MCF 10A (cell line): ENCODE measurements at regions not wholly inside any gene's neighbourhood (a gene's known extent, or its start where the extent isn't known, plus 50 kb on each side); places are given as distances from the start of the nearest gene placed in this dataset.

Source experiments
- BruUV-seq: library from RNA; stranded (reverse); fragments of 400-500 nt; replicated peaks from 2 replicates; lab custom pipeline; 2021; lab: Mats Ljungman, UMichigan
- CTCF ChIA-PET: fragments of 300-600 bp; sonication (Branson Sonifier 250); formaldehyde crosslinking; extraction: SDS; loops from one replicate; lab custom pipeline; 2021; ENCODE audit warnings: antibody characterized with exemption, inconsistent platforms; lab: Yijun Ruan, JAX
- POLR2A ChIA-PET: fragments of 300-600, 350-650 bp; sonication (Branson Sonifier 250); formaldehyde crosslinking; extraction: SDS; loops from one replicate; lab custom pipeline; 2020; ENCODE audit warnings: antibody characterized with exemption, inconsistent platforms; lab: Yijun Ruan, JAX
- DNase-seq: peaks from one replicate; pipeline ENCODE4 v3.0.0-alpha.2; 2018; ENCODE audit not compliant: unreplicated experiment
- H3K27ac Mint-ChIP-seq: one replicate; pipeline ENCODE4 v1.8.0; 2022; ENCODE audit warnings: mild to moderate bottlenecking, low read depth, mixed read lengths; ENCODE audit not compliant: unreplicated experiment
- H3K27me3 Mint-ChIP-seq: one replicate; pipeline ENCODE4 v1.8.0; 2022; ENCODE audit warnings: mixed read lengths; ENCODE audit not compliant: insufficient read depth, unreplicated experiment
- H3K36me3 Mint-ChIP-seq: one replicate; pipeline ENCODE4 v1.8.0; 2022; ENCODE audit warnings: mild to moderate bottlenecking, moderate library complexity, mixed read lengths; ENCODE audit not compliant: insufficient read depth, unreplicated experiment
- H3K4me1 Mint-ChIP-seq: one replicate; pipeline ENCODE4 v1.8.0; 2022; ENCODE audit warnings: mixed read lengths; ENCODE audit not compliant: insufficient read depth, unreplicated experiment
- H3K4me3 Mint-ChIP-seq: one replicate; pipeline ENCODE4 v1.8.0; 2022; ENCODE audit warnings: mild to moderate bottlenecking, moderate library complexity, mixed read lengths; ENCODE audit not compliant: unreplicated experiment
- H3K9me3 Mint-ChIP-seq: one replicate; pipeline ENCODE4 v1.8.0; 2022; ENCODE audit warnings: mixed read lengths; ENCODE audit not compliant: unreplicated experiment
- CTCF ChIP-seq: fragments of 200-600 bp; IDR thresholded peaks from one replicate; pipeline ENCODE4 v1.8.0; 2022; ENCODE audit warnings: antibody characterized with exemption, mild to moderate bottlenecking; ENCODE audit not compliant: unreplicated experiment
- intact Hi-C: fragments of 100-400 bp; cut with micrococcal nuclease; formaldehyde crosslinking; loops from 2 replicates; pipeline ENCODE4 v1.14.1; 2022

- CTCF ChIA-PET = no interaction called here
- intact Hi-C loops = loop anchor here (5.0 to 10.0 kb wide), 2 partner anchors 95 to 252 kb away; no protein-coding TSS in a partner anchor
- no peaks in the 10 kb centered on the region for H3K27me3 Mint-ChIP-seq
Observed at GRCh38 chr17:69856946-69857345, 218.1 kb upstream of the KCNJ16 start.

DNA sequence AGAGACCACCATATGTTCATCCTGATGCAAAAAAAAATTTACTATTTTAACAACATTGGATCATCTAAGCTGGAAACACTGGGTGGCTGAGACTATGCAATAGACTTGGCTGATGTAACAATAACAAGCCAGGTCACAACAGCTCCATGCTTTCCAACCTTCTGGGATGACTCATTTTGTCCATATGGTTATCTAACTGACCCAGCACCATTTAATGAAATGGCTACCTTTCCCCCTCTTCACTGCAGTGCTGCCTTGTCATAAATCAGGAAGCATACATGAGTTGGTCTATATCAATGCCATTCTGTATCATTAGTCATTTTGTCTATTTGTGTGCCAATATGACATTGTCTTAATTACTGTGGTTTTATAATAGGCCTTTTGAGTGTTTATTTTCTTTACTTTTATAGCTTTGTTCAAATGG lies 217.6 kb upstream of the KCNJ16 start:
- no TSS peak for BruUV-seq
- H3K36me3 Mint-ChIP-seq = no peaks in the 10 kb centered on the region
- H3K27ac Mint-ChIP-seq = peak overlapping the region; percentile 85
- DNase-seq = peak; percentile 85
- peaks cover 8% of the 10 kb centered on the region for H3K9me3 Mint-ChIP-seq
- intact Hi-C loops = loop anchor here (5.0 to 10.0 kb wide), 2 partner anchors 95 to 253 kb away; no protein-coding TSS in a partner anchor
- ChIA-PET POLR2A (interaction anchor here (0.6 to 2.2 kb wide), 6 partner anchors 9 to 1610 kb away, joined by 3 to 8 read pairs (median 3); partner anchors contain the start of gene AMZ2), CTCF (no interaction called here)
- TF ChIP-seq CTCF = no peak
- no peak overlapping the region for H3K4me3 Mint-ChIP-seq
- peaks cover 13% of the 10 kb centered on the region for H3K4me1 Mint-ChIP-seq
- H3K27me3 Mint-ChIP-seq = no peaks in the 10 kb centered on the region

More at GRCh38 chr17:69856946-69857345, 218.1 kb upstream of the KCNJ16 start:
- H3K4me1 Mint-ChIP-seq = peaks cover 13% of the 10 kb centered on the region
- POLR2A ChIA-PET = interaction anchor here (0.6 to 2.2 kb wide), 6 partner anchors 9 to 1609 kb away, joined by 3 to 8 read pairs (median 3); partner anchors contain the start of gene AMZ2
- BruUV-seq = no TSS peak
- TF ChIP-seq CTCF = no peak
- no peak for DNase-seq
- peaks cover 8% of the 10 kb centered on the region for H3K9me3 Mint-ChIP-seq
- no peak overlapping the region for H3K4me3 Mint-ChIP-seq
- peak overlapping the region; percentile 85 for H3K27ac Mint-ChIP-seq
- no peaks in the 10 kb centered on the region for H3K36me3 Mint-ChIP-seq

DNA sequence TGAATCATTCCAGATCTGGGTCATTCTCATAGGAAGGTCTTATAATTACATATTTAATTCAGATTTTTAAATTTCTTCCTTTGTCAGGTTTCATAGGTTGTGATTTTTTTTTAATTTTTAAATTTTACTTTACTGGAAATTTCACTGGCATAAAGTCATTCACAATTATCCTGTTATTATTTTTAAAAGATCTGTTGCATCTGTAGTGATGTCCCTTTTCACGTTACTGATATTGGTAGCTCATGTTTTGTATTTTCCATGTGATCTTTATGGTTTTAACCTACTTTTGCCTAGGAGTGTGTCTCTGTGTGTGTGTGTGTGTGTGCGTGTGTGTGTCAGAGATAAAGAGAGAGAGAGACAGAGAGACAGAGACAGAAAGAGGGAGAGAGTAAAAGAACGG lies 216.6 kb upstream of the KCNJ16 start:
- CTCF ChIA-PET = interaction anchor here (0.8 to 0.9 kb wide), 2 partner anchors 27 to 46 kb away, joined by 4 read pairs; no protein-coding TSS in a partner anchor
- no TSS peak for BruUV-seq
- no peak for TF ChIP-seq CTCF
- POLR2A ChIA-PET = interaction anchor here (2.2 kb wide), 1 partner anchor 8 kb away, joined by 6 read pairs; no protein-coding TSS in a partner anchor
- Mint-ChIP-seq H3K27me3 (no peaks in the 10 kb centered on the region), H3K4me1 (peaks cover 13% of the 10 kb centered on the region), H3K36me3 (no peaks in the 10 kb centered on the region), H3K4me3 (no peak overlapping the region), H3K27ac (no peak overlapping the region), H3K9me3 (peaks cover 8% of the 10 kb centered on the region)
- no peak for DNase-seq
- intact Hi-C loops = loop anchor here (5.0 to 10.0 kb wide), 2 partner anchors 96 to 254 kb away; no protein-coding TSS in a partner anchor

DNA sequence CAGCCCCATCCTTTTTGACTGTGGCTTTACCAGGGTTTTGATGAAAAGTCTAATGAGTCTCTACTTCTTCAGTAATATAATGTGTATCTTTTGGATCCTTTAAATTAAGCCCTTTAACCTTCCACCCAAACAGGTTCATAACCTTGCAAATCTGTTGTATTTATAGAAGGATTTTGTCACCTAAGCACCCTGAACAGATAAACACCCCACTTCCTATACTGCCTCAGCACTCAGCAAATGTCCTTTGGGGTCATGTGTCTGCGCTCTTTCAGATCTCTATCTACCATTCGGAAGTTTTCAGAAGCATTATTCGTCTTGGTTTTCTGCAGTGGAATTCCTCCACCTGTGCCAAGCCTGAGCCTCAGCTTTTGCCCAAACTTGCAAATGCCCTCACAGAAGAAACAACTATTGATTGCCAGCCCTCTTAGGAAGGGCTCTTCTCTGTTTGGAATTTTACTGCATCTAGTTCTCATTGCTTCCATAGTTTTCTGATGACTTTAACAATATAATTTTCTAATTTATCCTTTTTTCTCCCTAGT lies 214.8 kb upstream of the KCNJ16 start:
- intact Hi-C loops = loop anchor here (5.0 kb wide), 1 partner anchor 277 kb away; no protein-coding TSS in a partner anchor
- Mint-ChIP-seq H3K27me3 (no peaks in the 10 kb centered on the region), H3K36me3 (no peaks in the 10 kb centered on the region), H3K4me1 (peaks cover 13% of the 10 kb centered on the region), H3K4me3 (no peak overlapping the region), H3K27ac (no peak overlapping the region), H3K9me3 (peaks cover 8% of the 10 kb centered on the region)
- BruUV-seq = no TSS peak
- TF ChIP-seq CTCF = no peak
- CTCF ChIA-PET = no interaction called here
- DNase-seq = no peak
- POLR2A ChIA-PET = interaction anchor here (1.3 to 2.9 kb wide), 3 partner anchors 11 to 278 kb away, joined by 6 to 9 read pairs (median 6); no protein-coding TSS in a partner anchor
